ENCODE measurements at regions not wholly inside any gene's neighbourhood (a gene's known extent, or its start where the extent isn't known, plus 50 kb on each side); places are given as distances from the start of the nearest gene placed in this dataset.

GRCh38 chr12:98332642-98333041, 182.7 kb upstream of the TMPO start:
- no peaks in the 10 kb centered on the region for H3K36me3 ChIP-seq (ENCODE audit: insufficient read depth, low read length)
- no peak overlapping the region for H2AFZ ChIP-seq (ENCODE audit: low read length, unreplicated experiment)
- H3K27ac ChIP-seq (ENCODE audit: low read depth, low read length), result no peak overlapping the region
- peaks cover 45% of the 10 kb centered on the region for H3K27me3 ChIP-seq (ENCODE audit: insufficient read depth, low read length)
- no peak overlapping the region for H3K4me3 ChIP-seq (ENCODE audit: low read depth, low read length)
- no peaks in the 10 kb centered on the region for H3K4me1 ChIP-seq (ENCODE audit: control insufficient read depth, insufficient read depth, low read length, unreplicated experiment)
- no peaks in the 10 kb centered on the region for H3K79me2 ChIP-seq (ENCODE audit: control insufficient read depth, insufficient read depth, low read length, unreplicated experiment)

GRCh38 chr12:98334768-98335167, 180.6 kb upstream of the TMPO start:
- no peak overlapping the region for H3K27ac ChIP-seq (ENCODE audit: low read depth, low read length)
- H3K27me3 ChIP-seq (ENCODE audit: insufficient read depth, low read length), result peaks cover 42% of the 10 kb centered on the region
- H3K79me2 ChIP-seq (ENCODE audit: control insufficient read depth, insufficient read depth, low read length, unreplicated experiment), result no peaks in the 10 kb centered on the region
- H3K36me3 ChIP-seq (ENCODE audit: insufficient read depth, low read length), result no peaks in the 10 kb centered on the region
- H3K4me1 ChIP-seq (ENCODE audit: control insufficient read depth, insufficient read depth, low read length, unreplicated experiment), result no peaks in the 10 kb centered on the region
- no peak overlapping the region for H2AFZ ChIP-seq (ENCODE audit: low read length, unreplicated experiment)
- no peak overlapping the region for H3K4me3 ChIP-seq (ENCODE audit: low read depth, low read length)

GRCh38 chr12:98341026-98341425, 174.4 kb upstream of the TMPO start:
- Histone ChIP-seq H2AFZ (ENCODE audit: low read length, unreplicated experiment) (no peak overlapping the region), H3K27me3 (ENCODE audit: insufficient read depth, low read length) (peaks cover 54% of the 10 kb centered on the region), H3K79me2 (ENCODE audit: control insufficient read depth, insufficient read depth, low read length, unreplicated experiment) (no peaks in the 10 kb centered on the region), H3K4me3 (ENCODE audit: low read depth, low read length) (no peak overlapping the region), H3K27ac (ENCODE audit: low read depth, low read length) (no peak overlapping the region), H3K4me1 (ENCODE audit: control insufficient read depth, insufficient read depth, low read length, unreplicated experiment) (no peaks in the 10 kb centered on the region), H3K36me3 (ENCODE audit: insufficient read depth, low read length) (no peaks in the 10 kb centered on the region)

- Histone ChIP-seq H3K4me1 (ENCODE audit: control insufficient read depth, insufficient read depth, low read length, unreplicated experiment) (no peaks in the 10 kb centered on the region), H3K27me3 (ENCODE audit: insufficient read depth, low read length) (peaks cover 49% of the 10 kb centered on the region), H3K27ac (ENCODE audit: low read depth, low read length) (no peak overlapping the region), H3K79me2 (ENCODE audit: control insufficient read depth, insufficient read depth, low read length, unreplicated experiment) (no peaks in the 10 kb centered on the region), H3K4me3 (ENCODE audit: low read depth, low read length) (no peak overlapping the region), H2AFZ (ENCODE audit: low read length, unreplicated experiment) (no peak overlapping the region), H3K36me3 (ENCODE audit: insufficient read depth, low read length) (no peaks in the 10 kb centered on the region)
Observed at GRCh38 chr12:98341732-98342131, 173.7 kb upstream of the TMPO start.

- Histone ChIP-seq H3K4me1 (ENCODE audit: control insufficient read depth, insufficient read depth, low read length, unreplicated experiment) (no peaks in the 10 kb centered on the region), H2AFZ (ENCODE audit: low read length, unreplicated experiment) (no peak overlapping the region), H3K27me3 (ENCODE audit: insufficient read depth, low read length) (peaks cover 44% of the 10 kb centered on the region), H3K79me2 (ENCODE audit: control insufficient read depth, insufficient read depth, low read length, unreplicated experiment) (no peaks in the 10 kb centered on the region), H3K27ac (ENCODE audit: low read depth, low read length) (no peak overlapping the region), H3K36me3 (ENCODE audit: insufficient read depth, low read length) (no peaks in the 10 kb centered on the region), H3K4me3 (ENCODE audit: low read depth, low read length) (no peak overlapping the region)
Observed at GRCh38 chr12:98343002-98343567, 172.3 kb upstream of the TMPO start.

GRCh38 chr12:98344046-98344930, 171.1 kb upstream of the TMPO start:
- Histone ChIP-seq H3K36me3 (ENCODE audit: insufficient read depth, low read length) (no peaks in the 10 kb centered on the region), H3K27ac (ENCODE audit: low read depth, low read length) (no peak overlapping the region), H3K27me3 (ENCODE audit: insufficient read depth, low read length) (peaks cover 46% of the 10 kb centered on the region), H3K79me2 (ENCODE audit: control insufficient read depth, insufficient read depth, low read length, unreplicated experiment) (no peaks in the 10 kb centered on the region), H3K4me1 (ENCODE audit: control insufficient read depth, insufficient read depth, low read length, unreplicated experiment) (no peaks in the 10 kb centered on the region), H3K4me3 (ENCODE audit: low read depth, low read length) (no peak overlapping the region), H2AFZ (ENCODE audit: low read length, unreplicated experiment) (no peak overlapping the region)

GRCh38 chr12:98345308-98345876, 170.0 kb upstream of the TMPO start:
- peaks cover 46% of the 10 kb centered on the region for H3K27me3 ChIP-seq (ENCODE audit: insufficient read depth, low read length)
- H2AFZ ChIP-seq (ENCODE audit: low read length, unreplicated experiment), result no peak overlapping the region
- H3K4me1 ChIP-seq (ENCODE audit: control insufficient read depth, insufficient read depth, low read length, unreplicated experiment), result no peaks in the 10 kb centered on the region
- H3K27ac ChIP-seq (ENCODE audit: low read depth, low read length), result no peak overlapping the region
- H3K4me3 ChIP-seq (ENCODE audit: low read depth, low read length), result no peak overlapping the region
- H3K79me2 ChIP-seq (ENCODE audit: control insufficient read depth, insufficient read depth, low read length, unreplicated experiment), result no peaks in the 10 kb centered on the region
- no peaks in the 10 kb centered on the region for H3K36me3 ChIP-seq (ENCODE audit: insufficient read depth, low read length)

GRCh38 chr12:98351089-98351488, 164.3 kb upstream of the TMPO start:
- no peak overlapping the region for H3K27ac ChIP-seq (ENCODE audit: low read depth, low read length)
- H3K36me3 ChIP-seq (ENCODE audit: insufficient read depth, low read length), result no peaks in the 10 kb centered on the region
- H3K27me3 ChIP-seq (ENCODE audit: insufficient read depth, low read length), result peaks cover 4% of the 10 kb centered on the region; the same call in 1 of the 2 replicates
- H3K4me1 ChIP-seq (ENCODE audit: control insufficient read depth, insufficient read depth, low read length, unreplicated experiment), result peaks cover 21% of the 10 kb centered on the region
- no peak overlapping the region for H2AFZ ChIP-seq (ENCODE audit: low read length, unreplicated experiment)
- H3K4me3 ChIP-seq (ENCODE audit: low read depth, low read length), result no peak overlapping the region
- no peaks in the 10 kb centered on the region for H3K79me2 ChIP-seq (ENCODE audit: control insufficient read depth, insufficient read depth, low read length, unreplicated experiment)

GRCh38 chr12:98351784-98352183, 163.6 kb upstream of the TMPO start:
- Histone ChIP-seq H3K79me2 (ENCODE audit: control insufficient read depth, insufficient read depth, low read length, unreplicated experiment) (no peaks in the 10 kb centered on the region), H3K27me3 (ENCODE audit: insufficient read depth, low read length) (peaks cover 3% of the 10 kb centered on the region; the same call in 1 of the 2 replicates), H3K4me3 (ENCODE audit: low read depth, low read length) (no peak overlapping the region), H3K27ac (ENCODE audit: low read depth, low read length) (no peak overlapping the region), H2AFZ (ENCODE audit: low read length, unreplicated experiment) (no peak overlapping the region), H3K36me3 (ENCODE audit: insufficient read depth, low read length) (no peaks in the 10 kb centered on the region), H3K4me1 (ENCODE audit: control insufficient read depth, insufficient read depth, low read length, unreplicated experiment) (peaks cover 21% of the 10 kb centered on the region)

- Histone ChIP-seq H3K27me3 (ENCODE audit: insufficient read depth, low read length) (peaks cover 3% of the 10 kb centered on the region; the same call in 1 of the 2 replicates), H2AFZ (ENCODE audit: low read length, unreplicated experiment) (no peak overlapping the region), H3K36me3 (ENCODE audit: insufficient read depth, low read length) (no peaks in the 10 kb centered on the region), H3K4me1 (ENCODE audit: control insufficient read depth, insufficient read depth, low read length, unreplicated experiment) (peaks cover 21% of the 10 kb centered on the region), H3K79me2 (ENCODE audit: control insufficient read depth, insufficient read depth, low read length, unreplicated experiment) (no peaks in the 10 kb centered on the region), H3K4me3 (ENCODE audit: low read depth, low read length) (peak overlapping the region; percentile 44; the same call in 1 of the 2 replicates), H3K27ac (ENCODE audit: low read depth, low read length) (peak overlapping the region; percentile 65)
Observed at GRCh38 chr12:98352218-98352811, 163.1 kb upstream of the TMPO start.
